GM19468 (cell line): ENCODE measurements at regions not wholly inside any gene's neighbourhood (a gene's known extent, or its start where the extent isn't known, plus 50 kb on each side); places are given as distances from the start of the nearest gene placed in this dataset.
"Not testable (repeated sequence)": the region's sequence is repeated elsewhere in the genome, so short reads cannot be mapped to it uniquely, and the experiment has no call there.

ENCODE experiments used
- ATAC-seq: cut with Tn5 transposase; IDR thresholded peaks from one replicate; pipeline ENCODE4 v1.9.1; 2021; ENCODE audit warnings: mild to moderate bottlenecking, moderate library complexity, moderate number of reproducible peaks; ENCODE audit not compliant: unreplicated experiment; ENCODE audit errors: extremely low read depth

- ATAC-seq, result no peak
Observed at GRCh38 chr2:75865083-75865482, 154.4 kb upstream of the GCFC2 start.

GRCh38 chr2:75862547-75862946 is 151.8 kb upstream of the GCFC2 start:
- no peak for ATAC-seq

GRCh38 chr2:75853436-75853835 is 142.7 kb upstream of the GCFC2 start:
- ATAC-seq, result no peak

GRCh38 chr2:75852639-75853038 is 141.9 kb upstream of the GCFC2 start:
- ATAC-seq, result no peak

GRCh38 chr2:75846683-75847190 is 136.0 kb upstream of the GCFC2 start:
- ATAC-seq, result no peak

GRCh38 chr2:75844651-75845050 is 133.9 kb upstream of the GCFC2 start:
- ATAC-seq, result no peak

GRCh38 chr2:75834588-75834987 is 123.9 kb upstream of the GCFC2 start:
- not testable (repeated sequence) for ATAC-seq

- ATAC-seq, result no peak
Observed at GRCh38 chr2:75833386-75833785, 122.7 kb upstream of the GCFC2 start.

GRCh38 chr2:75828826-75829225 is 118.1 kb upstream of the GCFC2 start:
- no peak for ATAC-seq

- not testable (repeated sequence) for ATAC-seq
Observed at GRCh38 chr2:75823515-75823914, 112.8 kb upstream of the GCFC2 start.

- no peak for ATAC-seq
Observed at GRCh38 chr2:75822336-75822735, 111.6 kb upstream of the GCFC2 start.

GRCh38 chr2:75820693-75821092 is 110.0 kb upstream of the GCFC2 start:
- no peak for ATAC-seq

- ATAC-seq, result no peak
Observed at GRCh38 chr2:75810611-75811330, 100.1 kb upstream of the GCFC2 start.

- no peak for ATAC-seq
Observed at GRCh38 chr2:75808793-75809535, 98.2 kb upstream of the GCFC2 start.

GRCh38 chr2:75807992-75808391 is 97.3 kb upstream of the GCFC2 start:
- ATAC-seq, result no peak

GRCh38 chr2:75801234-75801982 is 90.7 kb upstream of the GCFC2 start:
- peak; percentile 65 for ATAC-seq

GRCh38 chr2:75800456-75800855 is 89.7 kb upstream of the GCFC2 start:
- ATAC-seq, result peak; percentile 61

- no peak for ATAC-seq
Observed at GRCh38 chr2:75799859-75800258, 89.1 kb upstream of the GCFC2 start.

- ATAC-seq, result no peak
Observed at GRCh38 chr2:75798569-75798968, 87.9 kb upstream of the GCFC2 start.

- no peak for ATAC-seq
Observed at GRCh38 chr2:75792996-75793395, 82.3 kb upstream of the GCFC2 start.

- ATAC-seq, result no peak
Observed at GRCh38 chr2:75792146-75792545, 81.4 kb upstream of the GCFC2 start.
